GM12878 (cell line): ENCODE measurements at regions not wholly inside any gene's neighbourhood (a gene's known extent, or its start where the extent isn't known, plus 50 kb on each side); places are given as distances from the start of the nearest gene placed in this dataset.

Experiments
- ATAC-seq: fragments of 200-7000 bp; cut with Tn5 transposase; 3 replicates; pipeline ENCODE4 v1.9.1; 2020; ENCODE audit warnings: mild to moderate bottlenecking, moderate library complexity
- BruUV-seq: library from RNA; stranded (reverse); fragments of 400-500 nt; replicated peaks from 2 replicates; lab custom pipeline; 2021; lab: Mats Ljungman, UMichigan
- CTCF ChIA-PET: fragments of 300-600 bp; sonication (Branson Sonifier 250); formaldehyde crosslinking; extraction: SDS; loops from one replicate; lab custom pipeline; 2021; ENCODE audit warnings: inconsistent platforms; lab: Yijun Ruan, JAX
- POLR2A ChIA-PET: fragments of 350-600 bp; formaldehyde crosslinking; extraction: SDS; loops from one replicate; lab custom pipeline; 2021; ENCODE audit warnings: inconsistent platforms; lab: Charles Lee
- RAD21 ChIA-PET: fragments of 300-600 bp; sonication (Branson Sonifier 250); formaldehyde crosslinking; loops from one replicate; lab custom pipeline; 2023; ENCODE audit warnings: antibody characterized with exemption; ENCODE audit not compliant: unreplicated experiment; lab: Charles Lee
- SMC1A ChIA-PET: fragments of 300-600 bp; sonication (Branson Sonifier 250); formaldehyde crosslinking; loops from one replicate; lab custom pipeline; 2023; ENCODE audit not compliant: unreplicated experiment, uncharacterized antibody; lab: Charles Lee
- DNase-seq: peaks from one replicate; pipeline ENCODE4 v3.0.0-alpha.2; 2011; ENCODE audit warnings: low read depth, low spot score
- FAIRE-seq: peaks from 3 replicates; lab custom pipeline; 2011; peaks lifted over from hg19 to GRCh38; lab: Jason Lieb, UNC
- H2AFZ ChIP-seq: 2 replicates; pipeline ENCODE4 v1.6.0; 2011; ENCODE audit warnings: low read depth, low read length, control low read depth; ENCODE audit not compliant: control insufficient read depth
- H3K27ac ChIP-seq: 2 replicates; pipeline ENCODE4 v1.5.1; 2011; ENCODE audit warnings: control low read depth; ENCODE audit not compliant: control insufficient read depth, insufficient read depth
- H3K27me3 ChIP-seq, 2 experiments: replicated peaks in 1 of 2; 2 replicates each; pipeline versions ENCODE4 v1.6.0 to v1.6.1; 2011; ENCODE audit warnings: low read length in 1 of 2; ENCODE audit not compliant: control insufficient read depth in 2 of 2, insufficient read depth in 2 of 2
- H3K36me3 ChIP-seq, 2 experiments: 2 replicates each; pipeline ENCODE4 v1.5.1; 2011; ENCODE audit warnings: low read length in 1 of 2; ENCODE audit not compliant: control insufficient read depth in 2 of 2, insufficient read depth in 2 of 2
- H3K4me1 ChIP-seq: 2 replicates; pipeline ENCODE4 v1.6.1; 2011; ENCODE audit warnings: mild to moderate bottlenecking, low read length, moderate library complexity, mixed read lengths; ENCODE audit not compliant: control insufficient read depth, insufficient read depth
- H3K4me2 ChIP-seq: 2 replicates; pipeline ENCODE4 v1.6.0; 2011; ENCODE audit warnings: control low read depth; ENCODE audit not compliant: control insufficient read depth, insufficient read depth
- H3K4me3 ChIP-seq: fragments of 200-600 bp; sonication (generic); 2 replicates; pipeline ENCODE4 v1.5.1; 2016
- H3K79me2 ChIP-seq: 2 replicates; pipeline ENCODE4 v1.6.0; 2011; ENCODE audit warnings: low read length; ENCODE audit not compliant: control insufficient read depth, insufficient read depth
- H3K9ac ChIP-seq: 2 replicates; pipeline ENCODE4 v1.8.0; 2011; ENCODE audit warnings: low read length, control low read depth, mixed read lengths; ENCODE audit not compliant: control insufficient read depth, insufficient read depth
- H3K9me3 ChIP-seq: replicated peaks from 3 replicates; pipeline ENCODE4 v1.5.1; 2011; ENCODE audit warnings: mild to moderate bottlenecking, low read length; ENCODE audit not compliant: control insufficient read depth, insufficient read depth
- H4K20me1 ChIP-seq: 2 replicates; pipeline ENCODE4 v1.6.0; 2011; ENCODE audit not compliant: control insufficient read depth, insufficient read depth
- BCL11A ChIP-seq: IDR thresholded peaks from 2 replicates; pipeline ENCODE4 v1.6.1; 2011; ENCODE audit warnings: low read depth, low read length
- BMI1 ChIP-seq: fragments of 450-650 bp; IDR thresholded peaks from 2 replicates; pipeline ENCODE4 v1.6.1; 2016; ENCODE audit warnings: mild to moderate bottlenecking, moderate library complexity, borderline replicate concordance
- CEBPB ChIP-seq, 2 experiments: fragments of 150-350 bp in 1 of 2; IDR thresholded peaks; 2 replicates each; pipeline ENCODE4 v1.6.1; 2012 to 2014; ENCODE audit warnings: low read depth in 2 of 2, low read length in 2 of 2, borderline replicate concordance in 1 of 2, inconsistent platforms in 1 of 2
- CREB1 ChIP-seq: IDR thresholded peaks from 2 replicates; pipeline ENCODE4 v1.6.1; 2012; ENCODE audit warnings: low read depth, mild to moderate bottlenecking, inconsistent platforms
- HDAC2 ChIP-seq: fragments of 200-600 bp; sonication (generic); IDR thresholded peaks from 2 replicates; pipeline ENCODE4 v1.6.1; 2017
- JUNB ChIP-seq: IDR thresholded peaks from 2 replicates; pipeline ENCODE4 v1.6.1; 2016; ENCODE audit warnings: antibody characterized with exemption, mild to moderate bottlenecking
- LARP7 ChIP-seq: fragments of 450-650 bp; IDR thresholded peaks from 2 replicates; pipeline ENCODE4 v1.6.1; 2017; ENCODE audit warnings: mild to moderate bottlenecking
- MLLT1 ChIP-seq: fragments of 450-650 bp; IDR thresholded peaks from 2 replicates; pipeline ENCODE4 v1.6.1; 2016; ENCODE audit warnings: mild to moderate bottlenecking
- NFXL1 ChIP-seq: fragments of 450-650 bp; IDR thresholded peaks from 2 replicates; pipeline ENCODE4 v1.6.1; 2017; ENCODE audit warnings: antibody characterized with exemption, mild to moderate bottlenecking, borderline replicate concordance
- NKRF ChIP-seq: fragments of 450-650 bp; conservative IDR thresholded peaks from 2 replicates; pipeline ENCODE4 v1.6.1; 2017; ENCODE audit warnings: mild to moderate bottlenecking, moderate library complexity
- PAX5 ChIP-seq: IDR thresholded peaks from 2 replicates; pipeline ENCODE4 v1.6.1; 2011; ENCODE audit warnings: low read depth, low read length, borderline replicate concordance
- YY1 ChIP-seq: IDR thresholded peaks from 2 replicates; pipeline ENCODE4 v1.6.1; 2011; ENCODE audit warnings: low read depth, mild to moderate bottlenecking, low read length
- WGBS: methylation state at CpG from one replicate; pipeline ENCODE4 v1.1.6; 2016; ENCODE audit warnings: low lambda C conversion rate; ENCODE audit not compliant: insufficient replicate concordance, insufficient coverage; ENCODE audit errors: missing lambda C conversion rate; 5-methylcytosine and 5-hydroxymethylcytosine counted together
- in situ Hi-C: fragments of 300-500 bp; cut with MboI; formaldehyde crosslinking; loops from 9 replicates; pipeline ENCODE4 v1.14.3; 2018; ENCODE audit warnings: mixed read lengths
- intact Hi-C: fragments of 100-400 bp; cut with micrococcal nuclease; formaldehyde crosslinking; loops from one replicate; pipeline ENCODE4 v1.14.2; 2022; ENCODE audit not compliant: unreplicated experiment
- TF ChIP-seq, protein P1 (sequence below): IDR thresholded peaks from 2 replicates; pipeline ENCODE4 v1.6.1; 2011; ENCODE audit warnings: low read depth, mild to moderate bottlenecking, low read length, moderate library complexity, borderline replicate concordance; ENCODE audit errors: extremely low read depth
- TF ChIP-seq, protein P2 (sequence below): IDR thresholded peaks from 2 replicates; pipeline ENCODE4 v1.6.1; 2012; ENCODE audit warnings: mild to moderate bottlenecking, low read depth, low read length

- Histone ChIP-seq H3K9me3 (no peaks in the 10 kb centered on the region), H3K4me1 (peaks cover 12% of the 10 kb centered on the region), H3K36me3 (no peaks in the 10 kb centered on the region), H3K4me3 (no peak overlapping the region), H3K4me2 (no peak overlapping the region), H2AFZ (no peak overlapping the region), H3K27ac (no peak overlapping the region), H4K20me1 (no peaks in the 10 kb centered on the region), H3K27me3 (no peaks in the 10 kb centered on the region; a peak in 1 of 4 replicates), H3K79me2 (no peaks in the 10 kb centered on the region), H3K9ac (no peak overlapping the region)
- TF ChIP-seq CREB1 = no peak
- TF ChIP-seq, protein P1, sequence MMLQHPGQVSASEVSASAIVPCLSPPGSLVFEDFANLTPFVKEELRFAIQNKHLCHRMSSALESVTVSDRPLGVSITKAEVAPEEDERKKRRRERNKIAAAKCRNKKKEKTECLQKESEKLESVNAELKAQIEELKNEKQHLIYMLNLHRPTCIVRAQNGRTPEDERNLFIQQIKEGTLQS = no peak
- TF ChIP-seq JUNB = no peak
- TF ChIP-seq PAX5 = no peak
- TF ChIP-seq HDAC2 = no peak
- no peak for TF ChIP-seq NKRF
- TF ChIP-seq BMI1 = no peak
- no peak for TF ChIP-seq BCL11A
- TF ChIP-seq MLLT1 = no peak
- no peak for TF ChIP-seq LARP7
- no peak for TF ChIP-seq CEBPB (IDR thresholded peaks at IDR 0.05; ENCODE audit: borderline replicate concordance in 1 of 2, low read depth in 2 of 2, low read length in 2 of 2)
- TF ChIP-seq NFXL1 = no peak
- TF ChIP-seq YY1 = no peak
- TF ChIP-seq, protein P2, sequence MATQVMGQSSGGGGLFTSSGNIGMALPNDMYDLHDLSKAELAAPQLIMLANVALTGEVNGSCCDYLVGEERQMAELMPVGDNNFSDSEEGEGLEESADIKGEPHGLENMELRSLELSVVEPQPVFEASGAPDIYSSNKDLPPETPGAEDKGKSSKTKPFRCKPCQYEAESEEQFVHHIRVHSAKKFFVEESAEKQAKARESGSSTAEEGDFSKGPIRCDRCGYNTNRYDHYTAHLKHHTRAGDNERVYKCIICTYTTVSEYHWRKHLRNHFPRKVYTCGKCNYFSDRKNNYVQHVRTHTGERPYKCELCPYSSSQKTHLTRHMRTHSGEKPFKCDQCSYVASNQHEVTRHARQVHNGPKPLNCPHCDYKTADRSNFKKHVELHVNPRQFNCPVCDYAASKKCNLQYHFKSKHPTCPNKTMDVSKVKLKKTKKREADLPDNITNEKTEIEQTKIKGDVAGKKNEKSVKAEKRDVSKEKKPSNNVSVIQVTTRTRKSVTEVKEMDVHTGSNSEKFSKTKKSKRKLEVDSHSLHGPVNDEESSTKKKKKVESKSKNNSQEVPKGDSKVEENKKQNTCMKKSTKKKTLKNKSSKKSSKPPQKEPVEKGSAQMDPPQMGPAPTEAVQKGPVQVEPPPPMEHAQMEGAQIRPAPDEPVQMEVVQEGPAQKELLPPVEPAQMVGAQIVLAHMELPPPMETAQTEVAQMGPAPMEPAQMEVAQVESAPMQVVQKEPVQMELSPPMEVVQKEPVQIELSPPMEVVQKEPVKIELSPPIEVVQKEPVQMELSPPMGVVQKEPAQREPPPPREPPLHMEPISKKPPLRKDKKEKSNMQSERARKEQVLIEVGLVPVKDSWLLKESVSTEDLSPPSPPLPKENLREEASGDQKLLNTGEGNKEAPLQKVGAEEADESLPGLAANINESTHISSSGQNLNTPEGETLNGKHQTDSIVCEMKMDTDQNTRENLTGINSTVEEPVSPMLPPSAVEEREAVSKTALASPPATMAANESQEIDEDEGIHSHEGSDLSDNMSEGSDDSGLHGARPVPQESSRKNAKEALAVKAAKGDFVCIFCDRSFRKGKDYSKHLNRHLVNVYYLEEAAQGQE = no peak
- no TSS peak for BruUV-seq
- no peak for FAIRE-seq
- 38% methylated on average over 7 of the region's 7 CpGs for WGBS
- ChIA-PET POLR2A (no interaction called here), RAD21 (interaction anchor here (1.9 kb wide), 1 partner anchor 172 kb away, joined by 14 read pairs; no protein-coding TSS in a partner anchor), SMC1A (interaction anchor here (1.0 to 3.2 kb wide), 3 partner anchors 114 to 173 kb away, joined by 3 to 15 read pairs (median 3); no protein-coding TSS in a partner anchor), CTCF (interaction anchor here (1.8 to 3.2 kb wide), 2 partner anchors 34 to 173 kb away, joined by 4 to 8 read pairs; no protein-coding TSS in a partner anchor)
- in situ Hi-C loops = no loop called here
- no peak for ATAC-seq
- intact Hi-C loops = no loop called here
- DNase-seq = no peak
Observed at GRCh38 chr11:112760396-112761059, 200.7 kb upstream of the NCAM1 start.
